WI38 (cell line): ENCODE measurements at regions not wholly inside any gene's neighbourhood (a gene's known extent, or its start where the extent isn't known, plus 50 kb on each side); places are given as distances from the start of the nearest gene placed in this dataset.

Source experiments
- H3K4me3 ChIP-seq: 2 replicates; pipeline ENCODE4 v1.5.1; 2011; ENCODE audit warnings: low read depth, mild to moderate bottlenecking, control low read depth, low read length
- TF ChIP-seq, protein P1 (sequence below): IDR thresholded peaks from 2 replicates; pipeline ENCODE4 v1.5.1; 2012; ENCODE audit warnings: low read depth, mild to moderate bottlenecking, control low read depth, low read length

DNA sequence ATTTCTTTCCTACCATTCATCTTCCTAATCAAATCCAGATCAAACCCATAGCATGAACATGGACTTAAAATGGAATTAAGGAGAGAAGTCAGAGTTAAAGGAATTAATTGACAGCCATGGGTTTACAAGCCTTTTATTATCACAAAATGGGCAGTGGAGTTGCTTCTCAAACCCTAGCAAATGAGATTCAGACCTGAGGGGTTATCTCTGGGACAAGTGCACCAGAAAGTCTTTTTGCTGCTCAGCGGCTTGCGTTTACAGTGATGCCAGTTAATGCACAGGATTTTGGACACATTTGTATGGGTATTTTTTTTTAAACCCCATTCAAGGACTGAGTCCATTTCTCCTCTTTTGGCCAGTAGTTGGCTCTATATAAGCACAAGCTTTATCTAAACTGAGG lies 503.0 kb downstream of the EFNB2 start:
- TF ChIP-seq, protein P1, sequence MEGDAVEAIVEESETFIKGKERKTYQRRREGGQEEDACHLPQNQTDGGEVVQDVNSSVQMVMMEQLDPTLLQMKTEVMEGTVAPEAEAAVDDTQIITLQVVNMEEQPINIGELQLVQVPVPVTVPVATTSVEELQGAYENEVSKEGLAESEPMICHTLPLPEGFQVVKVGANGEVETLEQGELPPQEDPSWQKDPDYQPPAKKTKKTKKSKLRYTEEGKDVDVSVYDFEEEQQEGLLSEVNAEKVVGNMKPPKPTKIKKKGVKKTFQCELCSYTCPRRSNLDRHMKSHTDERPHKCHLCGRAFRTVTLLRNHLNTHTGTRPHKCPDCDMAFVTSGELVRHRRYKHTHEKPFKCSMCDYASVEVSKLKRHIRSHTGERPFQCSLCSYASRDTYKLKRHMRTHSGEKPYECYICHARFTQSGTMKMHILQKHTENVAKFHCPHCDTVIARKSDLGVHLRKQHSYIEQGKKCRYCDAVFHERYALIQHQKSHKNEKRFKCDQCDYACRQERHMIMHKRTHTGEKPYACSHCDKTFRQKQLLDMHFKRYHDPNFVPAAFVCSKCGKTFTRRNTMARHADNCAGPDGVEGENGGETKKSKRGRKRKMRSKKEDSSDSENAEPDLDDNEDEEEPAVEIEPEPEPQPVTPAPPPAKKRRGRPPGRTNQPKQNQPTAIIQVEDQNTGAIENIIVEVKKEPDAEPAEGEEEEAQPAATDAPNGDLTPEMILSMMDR, result no peak
- H3K4me3 ChIP-seq, result no peak overlapping the region

DNA sequence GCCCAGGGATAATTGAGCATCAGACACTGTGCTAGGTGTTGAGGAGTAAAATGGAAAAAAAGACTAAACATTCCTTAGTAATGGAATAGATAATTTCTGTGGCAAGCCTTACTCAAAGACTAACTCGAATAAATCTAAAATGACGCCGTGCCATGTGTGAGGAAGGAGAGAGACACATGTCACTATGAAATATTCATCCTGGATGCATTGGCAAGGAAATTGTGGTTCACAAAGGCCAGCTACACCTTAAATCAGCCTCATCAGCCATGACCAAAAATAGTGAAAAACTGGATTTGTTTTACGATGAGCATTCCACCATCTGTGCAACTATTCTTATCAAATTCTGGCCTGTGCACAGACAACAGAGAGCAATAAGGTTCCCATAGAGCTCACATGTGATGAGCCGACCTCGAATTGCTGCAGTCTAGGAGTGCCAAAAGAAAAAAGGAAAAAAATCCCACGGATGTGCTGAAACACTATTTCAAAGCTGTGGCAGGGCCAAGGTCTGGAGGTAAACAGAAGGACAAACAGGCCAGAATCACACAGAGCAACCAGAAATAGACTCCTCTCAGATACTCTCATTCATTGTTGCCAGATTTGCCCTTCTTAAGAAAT lies 505.7 kb downstream of the EFNB2 start:
- TF ChIP-seq, protein P1, result no peak
- no peak overlapping the region for H3K4me3 ChIP-seq

DNA sequence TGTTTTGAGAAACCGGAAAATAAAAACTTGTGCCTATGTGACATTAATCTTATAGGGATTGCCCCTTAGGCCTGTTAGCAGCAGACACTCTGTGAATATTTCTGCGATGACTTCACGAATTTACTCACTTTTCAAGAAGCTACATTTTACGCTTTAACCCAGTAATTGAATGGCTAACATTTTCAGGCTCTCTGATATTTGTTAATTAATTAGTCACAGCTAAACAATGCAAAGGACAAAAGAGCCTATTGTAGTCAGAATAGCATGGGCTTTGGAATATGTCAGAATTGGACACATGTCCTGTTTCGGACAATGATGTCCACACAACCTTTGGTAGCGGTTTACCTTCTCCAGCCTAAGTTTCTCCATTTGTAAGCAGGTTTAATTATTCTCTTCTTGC lies 506.6 kb downstream of the EFNB2 start:
- no peak overlapping the region for H3K4me3 ChIP-seq
- TF ChIP-seq, protein P1, result no peak

DNA sequence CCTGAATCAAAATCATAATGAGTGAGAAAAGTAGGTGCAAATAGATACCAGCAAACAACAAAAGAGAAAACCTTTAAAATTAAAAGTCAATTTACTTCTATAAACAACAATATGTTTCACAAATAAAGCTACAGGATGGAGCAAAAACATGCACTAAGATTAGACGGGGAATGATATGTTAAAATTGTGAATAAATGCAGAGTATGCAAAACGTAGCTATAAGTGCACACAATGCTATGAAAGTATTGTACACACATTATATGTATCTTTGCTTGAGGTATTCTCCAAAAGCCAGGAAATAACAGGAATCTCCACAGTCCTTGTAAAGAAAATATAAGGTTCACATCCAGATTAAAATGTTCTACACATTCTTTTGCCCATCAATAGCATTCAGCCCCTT lies 523.9 kb downstream of the EFNB2 start:
- no peak overlapping the region for H3K4me3 ChIP-seq
- TF ChIP-seq, protein P1, result no peak

DNA sequence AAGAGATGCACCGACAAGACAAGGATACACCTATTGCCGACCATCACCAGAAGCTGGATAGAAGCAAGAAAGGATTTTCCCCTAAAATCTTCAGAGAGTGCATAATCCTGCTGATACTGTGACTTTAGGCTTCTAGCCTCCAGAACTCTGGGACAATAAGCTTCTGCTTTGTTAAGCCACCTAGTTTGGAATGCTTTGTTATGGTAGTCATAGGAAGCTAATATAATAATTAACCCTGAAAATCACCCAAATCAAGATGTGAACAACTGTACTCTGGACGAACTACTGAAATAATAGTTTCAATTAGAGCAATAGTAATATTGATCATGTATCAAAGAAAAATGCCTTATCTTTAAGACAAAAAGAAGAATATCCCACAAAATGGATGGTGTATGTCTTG lies 524.6 kb downstream of the EFNB2 start:
- TF ChIP-seq, protein P1, result no peak
- no peak overlapping the region for H3K4me3 ChIP-seq

DNA sequence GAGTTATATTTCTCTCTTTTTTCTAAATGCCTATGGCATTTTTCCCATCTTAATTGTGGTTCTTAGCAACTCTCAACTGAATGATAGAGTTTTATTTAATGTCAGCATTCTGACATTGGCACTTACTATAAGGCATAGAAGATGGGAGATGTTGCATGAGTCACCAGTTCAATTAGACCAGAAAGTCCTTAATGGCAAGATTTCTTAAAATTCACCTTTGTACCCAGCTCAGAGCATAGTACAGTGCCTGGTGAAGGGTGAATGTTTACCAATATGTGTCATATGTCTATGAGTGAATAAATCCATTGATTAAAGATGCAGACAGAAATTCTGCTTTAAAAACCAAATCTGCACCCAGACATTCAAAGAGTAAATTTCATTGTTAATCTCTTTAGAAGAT lies 526.9 kb downstream of the EFNB2 start:
- TF ChIP-seq, protein P1, result no peak
- no peak overlapping the region for H3K4me3 ChIP-seq

DNA sequence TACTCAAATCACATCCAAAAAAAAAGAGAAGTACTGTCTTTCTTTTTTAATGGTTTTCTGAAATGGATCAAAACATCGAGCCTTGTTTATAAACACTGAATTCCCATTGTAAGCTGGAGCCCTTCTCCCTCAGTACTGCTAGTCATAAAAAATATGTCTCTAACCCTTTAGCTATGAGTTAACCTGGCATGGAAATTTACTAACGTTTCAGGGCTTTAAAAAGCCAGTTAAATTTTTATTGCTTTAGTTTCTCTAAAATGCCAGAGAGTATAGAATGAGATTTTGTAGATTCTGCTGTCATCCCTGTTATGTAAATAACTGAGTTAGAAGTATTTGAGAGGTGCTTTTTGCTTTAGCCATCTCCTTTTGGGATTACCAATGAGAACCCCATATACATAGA lies 528.3 kb downstream of the EFNB2 start:
- no peak overlapping the region for H3K4me3 ChIP-seq
- TF ChIP-seq, protein P1, result no peak
